ENCODE measurements at regions not wholly inside any gene's neighbourhood (a gene's known extent, or its start where the extent isn't known, plus 50 kb on each side); places are given as distances from the start of the nearest gene placed in this dataset.
A peak's percentile ranks its signal among the peaks of the same experiment; 100 is the strongest.

DNA sequence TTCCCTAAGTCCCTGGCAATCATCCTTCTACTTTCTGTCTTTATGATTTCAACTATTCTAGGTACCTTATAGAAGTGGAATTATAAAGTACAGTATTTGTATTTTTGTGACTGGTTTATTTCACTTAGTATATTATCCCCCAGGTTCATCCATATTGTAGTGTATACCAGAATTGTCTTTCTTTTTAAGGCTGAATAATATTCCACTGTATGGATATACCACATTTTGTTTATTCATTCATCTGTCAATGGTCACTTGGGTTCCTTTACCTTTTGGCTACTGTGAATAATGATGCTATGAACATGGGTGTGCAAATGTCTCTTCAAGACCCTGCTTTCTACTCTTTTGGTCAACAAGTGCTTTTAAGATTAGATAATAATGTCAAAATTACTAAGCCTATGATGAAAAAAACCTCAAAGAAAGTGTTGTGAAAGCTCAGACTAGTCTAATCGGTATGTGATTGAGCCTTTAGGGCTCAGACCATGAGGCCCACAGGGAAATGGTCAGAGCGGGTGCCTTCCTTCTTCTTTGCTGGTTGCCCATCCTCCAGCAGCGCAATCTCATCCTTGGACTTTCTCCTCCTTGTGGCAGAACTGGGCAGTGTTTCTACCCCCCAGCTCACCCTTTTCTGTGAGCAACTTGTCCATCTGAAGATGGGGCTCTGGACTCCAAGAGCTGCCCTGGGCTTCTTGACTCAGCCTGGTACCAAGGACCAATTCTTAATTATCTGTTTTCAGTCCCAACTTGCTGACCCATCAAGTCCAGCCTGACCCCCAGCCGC, 105.4 kb downstream of the TTC8 start:
- Histone ChIP-seq H3F3A (ENCODE audit: low read depth) (no peaks in the 10 kb centered on the region), H3K9me3 (ENCODE audit: low read depth) (no peaks in the 10 kb centered on the region), H3K79me2 (ENCODE audit: low read depth) (no peaks in the 10 kb centered on the region), H3K4me1 (no peaks in the 10 kb centered on the region), H3K27ac (no peak overlapping the region), H3K9ac (no peak overlapping the region), H4K20me1 (ENCODE audit: low read depth) (no peaks in the 10 kb centered on the region), H3K4me2 (no peak overlapping the region), H3K27me3 (no peaks in the 10 kb centered on the region), H2AFZ (replicated peaks) (no peak overlapping the region), H3K36me3 (no peaks in the 10 kb centered on the region), H3K4me3 (no peak overlapping the region)
- TF ChIP-seq EZH2 (IDR thresholded peaks at IDR 0.05) (no peak), EZH2phosphoT487 (IDR thresholded peaks at IDR 0.05) (no peak)
- TF ChIP-seq, protein P1, sequence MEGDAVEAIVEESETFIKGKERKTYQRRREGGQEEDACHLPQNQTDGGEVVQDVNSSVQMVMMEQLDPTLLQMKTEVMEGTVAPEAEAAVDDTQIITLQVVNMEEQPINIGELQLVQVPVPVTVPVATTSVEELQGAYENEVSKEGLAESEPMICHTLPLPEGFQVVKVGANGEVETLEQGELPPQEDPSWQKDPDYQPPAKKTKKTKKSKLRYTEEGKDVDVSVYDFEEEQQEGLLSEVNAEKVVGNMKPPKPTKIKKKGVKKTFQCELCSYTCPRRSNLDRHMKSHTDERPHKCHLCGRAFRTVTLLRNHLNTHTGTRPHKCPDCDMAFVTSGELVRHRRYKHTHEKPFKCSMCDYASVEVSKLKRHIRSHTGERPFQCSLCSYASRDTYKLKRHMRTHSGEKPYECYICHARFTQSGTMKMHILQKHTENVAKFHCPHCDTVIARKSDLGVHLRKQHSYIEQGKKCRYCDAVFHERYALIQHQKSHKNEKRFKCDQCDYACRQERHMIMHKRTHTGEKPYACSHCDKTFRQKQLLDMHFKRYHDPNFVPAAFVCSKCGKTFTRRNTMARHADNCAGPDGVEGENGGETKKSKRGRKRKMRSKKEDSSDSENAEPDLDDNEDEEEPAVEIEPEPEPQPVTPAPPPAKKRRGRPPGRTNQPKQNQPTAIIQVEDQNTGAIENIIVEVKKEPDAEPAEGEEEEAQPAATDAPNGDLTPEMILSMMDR (IDR thresholded peaks at IDR 0.05), result peak; percentile 15
- Mint-ChIP-seq H3K36me3 (no peaks in the 10 kb centered on the region), H3K9me3 (peaks cover 9% of the 10 kb centered on the region), H3K27me3 (ENCODE audit: insufficient read depth, low read depth) (peaks cover 7% of the 10 kb centered on the region), H3K4me3 (no peak overlapping the region), H3K27ac (no peak overlapping the region), H3K4me1 (peaks cover 21% of the 10 kb centered on the region)
- no peak for DNase-seq (ENCODE audit: low spot score)

- Histone ChIP-seq H3K27me3 (no peaks in the 10 kb centered on the region), H3K9ac (no peak overlapping the region), H2AFZ (replicated peaks) (no peak overlapping the region), H3K27ac (no peak overlapping the region), H3K4me2 (no peak overlapping the region), H3K79me2 (ENCODE audit: low read depth) (no peaks in the 10 kb centered on the region), H3K4me1 (no peaks in the 10 kb centered on the region), H4K20me1 (ENCODE audit: low read depth) (no peaks in the 10 kb centered on the region), H3K36me3 (no peaks in the 10 kb centered on the region), H3K4me3 (no peak overlapping the region), H3K9me3 (ENCODE audit: low read depth) (no peaks in the 10 kb centered on the region), H3F3A (ENCODE audit: low read depth) (no peaks in the 10 kb centered on the region)
- DNase-seq (ENCODE audit: low spot score), result no peak
- H3K4me3 Mint-ChIP-seq, result no peak overlapping the region
- no peak for TF ChIP-seq EZH2 (IDR thresholded peaks at IDR 0.05)
- H3K27ac Mint-ChIP-seq, result no peak overlapping the region
- peaks cover 11% of the 10 kb centered on the region for H3K27me3 Mint-ChIP-seq (ENCODE audit: insufficient read depth, low read depth)
- H3K4me1 Mint-ChIP-seq, result peaks cover 21% of the 10 kb centered on the region
- peaks cover 8% of the 10 kb centered on the region for H3K9me3 Mint-ChIP-seq
- no peaks in the 10 kb centered on the region for H3K36me3 Mint-ChIP-seq
Measured at GRCh38 chr14:88931321-88932110, 107.1 kb downstream of the TTC8 start.

DNA sequence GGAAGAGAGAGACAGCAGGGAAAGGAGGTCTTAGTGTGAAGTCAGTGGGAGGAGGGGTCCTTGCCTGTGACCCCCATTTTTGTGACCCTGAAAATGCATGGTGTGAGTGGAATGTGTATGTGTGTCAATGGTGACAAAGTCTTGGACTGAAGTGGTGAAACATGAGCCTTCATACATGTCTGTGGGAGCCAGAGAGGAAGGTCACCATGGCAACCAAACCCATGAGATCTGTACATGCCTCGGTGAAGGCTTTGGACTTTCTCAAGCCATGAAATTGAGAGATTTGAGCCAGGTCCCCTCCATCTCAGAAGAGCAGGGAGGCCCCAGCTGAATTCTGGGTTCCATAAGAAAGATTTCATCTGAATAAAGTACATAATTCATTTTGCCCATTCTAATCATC, 108.7 kb downstream of the TTC8 start:
- H3K27ac Mint-ChIP-seq, result peak overlapping the region; percentile 34
- Histone ChIP-seq H3K36me3 (no peaks in the 10 kb centered on the region), H3K4me1 (no peaks in the 10 kb centered on the region), H3K4me2 (no peak overlapping the region), H3K4me3 (no peak overlapping the region), H3K9ac (no peak overlapping the region), H2AFZ (replicated peaks) (no peak overlapping the region), H3K27ac (no peak overlapping the region), H3K79me2 (ENCODE audit: low read depth) (no peaks in the 10 kb centered on the region), H4K20me1 (ENCODE audit: low read depth) (no peaks in the 10 kb centered on the region), H3F3A (ENCODE audit: low read depth) (no peaks in the 10 kb centered on the region), H3K9me3 (ENCODE audit: low read depth) (no peaks in the 10 kb centered on the region), H3K27me3 (no peaks in the 10 kb centered on the region)
- H3K4me1 Mint-ChIP-seq, result peaks cover 21% of the 10 kb centered on the region
- TF ChIP-seq EZH2 (IDR thresholded peaks at IDR 0.05) (no peak), EZH2phosphoT487 (IDR thresholded peaks at IDR 0.05) (no peak)
- TF ChIP-seq, protein P1 (IDR thresholded peaks at IDR 0.05), result no peak
- no peaks in the 10 kb centered on the region for H3K36me3 Mint-ChIP-seq
- no peak overlapping the region for H3K4me3 Mint-ChIP-seq
- peaks cover 11% of the 10 kb centered on the region for H3K27me3 Mint-ChIP-seq (ENCODE audit: insufficient read depth, low read depth)
- H3K9me3 Mint-ChIP-seq, result peaks cover 8% of the 10 kb centered on the region
- DNase-seq (ENCODE audit: low spot score), result no peak

Measured in neural progenitor cell (in vitro differentiated cells).